Vagina (tissue), 2 donors: ENCODE measurements at regions not wholly inside any gene's neighbourhood (a gene's known extent, or its start where the extent isn't known, plus 50 kb on each side); places are given as distances from the start of the nearest gene placed in this dataset.

Experiments
- CTCF ChIP-seq, 3 experiments: fragments of 450-650 bp in 2 of 3; fragments of 200-600 bp in 1 of 3; sonication (generic) in 1 of 3; IDR thresholded peaks; one replicate each; pipeline ENCODE4 v1.5.1; 2017 to 2019; ENCODE audit warnings: antibody characterized with exemption in 3 of 3, mild to moderate bottlenecking in 2 of 3, moderate library complexity in 2 of 3
- POLR2A ChIP-seq, 2 donors: fragments of 450-650 bp; IDR thresholded peaks; one replicate each; pipeline ENCODE4 v1.6.1; 2017; ENCODE audit warnings: antibody characterized with exemption in 2 of 2, mild to moderate bottlenecking in 2 of 2, moderate library complexity in 2 of 2
- POLR2AphosphoS5 ChIP-seq, 2 donors: sonication (generic); formaldehyde crosslinking; IDR thresholded peaks; one replicate each; pipeline ENCODE4 v1.9.0; 2017; ENCODE audit warnings: antibody characterized with exemption in 2 of 2, mild to moderate bottlenecking in 2 of 2, low read depth in 1 of 2; ENCODE audit not compliant: insufficient read depth in 1 of 2

- TF ChIP-seq CTCF (IDR thresholded peaks at IDR 0.05) (no peak), POLR2AphosphoS5 (IDR thresholded peaks at IDR 0.05; ENCODE audit: insufficient read depth in 1 of 2, low read depth in 1 of 2) (no peak), POLR2A (IDR thresholded peaks at IDR 0.05) (no peak)
These were observed 555.0 kb downstream of the ANKRD50 start for GRCh38 chr4:124157396-124158083.
